IPS-NIHi11 (cell line): ENCODE measurements at regions not wholly inside any gene's neighbourhood (a gene's known extent, or its start where the extent isn't known, plus 50 kb on each side); places are given as distances from the start of the nearest gene placed in this dataset.
A peak's percentile ranks its signal among the peaks of the same experiment; 100 is the strongest.

Experiments used
- DNase-seq: peaks from one replicate; pipeline ENCODE4 v3.0.0; 2012; ENCODE audit warnings: mixed read lengths, low spot score

DNA sequence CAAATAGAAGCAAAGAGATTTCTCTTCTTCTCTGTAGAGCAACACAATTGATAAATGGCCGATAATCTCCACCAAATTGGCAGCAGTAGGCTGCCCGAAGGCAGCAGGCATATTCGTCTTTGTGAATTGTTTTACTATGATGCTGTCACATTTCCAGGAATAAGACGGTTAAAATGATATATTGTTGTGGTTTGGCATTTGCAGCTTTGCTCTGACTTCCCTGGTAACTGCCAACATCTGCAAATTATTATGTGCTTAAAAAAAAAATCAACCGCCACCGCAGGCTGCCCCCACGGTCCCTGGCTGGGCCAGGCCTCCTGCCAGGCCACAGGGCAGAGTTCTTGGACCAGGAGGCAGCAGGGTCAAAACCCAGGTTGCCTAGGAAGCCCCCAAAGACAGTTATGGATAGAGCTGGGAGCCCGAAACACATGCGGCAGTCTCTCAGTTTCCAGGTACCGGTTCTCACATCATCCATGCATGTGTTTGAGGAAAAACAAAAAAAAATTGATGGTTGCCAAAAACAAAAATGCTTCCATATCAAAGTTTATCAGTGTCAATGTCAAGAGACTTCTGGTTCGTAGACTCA is 179.3 kb downstream of the ETS2 start:
- no peak for DNase-seq

DNA sequence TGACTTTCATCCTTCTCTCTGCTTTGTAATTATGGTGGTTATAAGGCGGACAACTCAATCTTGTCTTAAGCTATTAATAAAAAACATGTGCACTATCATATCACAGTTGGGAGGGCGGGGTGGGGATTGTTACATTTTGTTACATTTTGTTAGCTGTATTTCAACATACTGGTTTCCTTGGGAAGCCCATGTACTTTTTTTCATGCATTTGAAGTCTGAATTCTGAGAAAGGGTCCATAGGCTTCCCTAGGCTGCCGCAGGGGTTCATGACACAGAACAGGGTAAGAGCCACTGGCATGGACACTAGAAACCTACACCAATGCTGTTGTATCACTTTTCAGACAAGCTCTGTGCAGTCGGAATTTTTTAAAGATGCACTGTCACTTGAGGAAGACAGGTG is 178.8 kb downstream of the ETS2 start:
- no peak for DNase-seq

DNA sequence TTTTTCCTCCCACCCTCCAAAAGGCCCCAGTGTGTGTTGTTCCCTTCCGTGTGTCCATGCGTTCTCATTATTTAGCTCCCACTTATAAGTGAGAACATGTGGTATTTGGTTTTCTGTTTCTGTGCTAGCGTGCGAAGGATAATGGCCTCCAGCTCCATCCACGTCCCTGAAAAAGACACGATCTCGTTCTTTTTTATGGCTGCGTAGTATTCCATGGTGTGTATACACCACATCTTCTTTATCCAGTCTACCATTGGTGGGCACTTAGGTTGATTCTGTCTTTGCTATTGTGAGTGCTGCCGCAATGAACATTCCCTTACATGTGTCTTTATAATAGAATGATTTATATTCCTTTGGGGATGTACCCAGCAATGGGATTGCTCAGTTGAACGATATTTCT is 177.8 kb downstream of the ETS2 start:
- DNase-seq = no peak

DNA sequence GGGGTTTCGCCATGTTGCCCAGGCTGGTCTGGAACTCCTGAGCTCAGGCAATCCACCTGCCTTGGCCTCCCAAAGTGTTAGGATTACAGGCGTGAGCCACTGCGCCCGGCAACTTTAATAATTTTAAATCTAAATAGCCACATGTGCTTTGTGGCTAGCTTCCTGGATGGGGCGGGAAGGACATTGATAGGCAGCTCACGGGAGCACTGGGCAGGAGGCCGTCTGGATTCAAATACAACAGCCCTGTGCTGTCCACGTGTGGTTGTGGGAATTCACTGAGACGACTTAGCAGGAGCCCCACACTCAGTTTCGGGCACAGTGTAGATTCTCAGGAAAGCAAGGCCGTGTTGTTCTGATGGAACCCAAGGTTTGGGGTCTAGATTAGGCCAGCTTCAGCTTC is 177.1 kb downstream of the ETS2 start:
- no peak for DNase-seq

DNA sequence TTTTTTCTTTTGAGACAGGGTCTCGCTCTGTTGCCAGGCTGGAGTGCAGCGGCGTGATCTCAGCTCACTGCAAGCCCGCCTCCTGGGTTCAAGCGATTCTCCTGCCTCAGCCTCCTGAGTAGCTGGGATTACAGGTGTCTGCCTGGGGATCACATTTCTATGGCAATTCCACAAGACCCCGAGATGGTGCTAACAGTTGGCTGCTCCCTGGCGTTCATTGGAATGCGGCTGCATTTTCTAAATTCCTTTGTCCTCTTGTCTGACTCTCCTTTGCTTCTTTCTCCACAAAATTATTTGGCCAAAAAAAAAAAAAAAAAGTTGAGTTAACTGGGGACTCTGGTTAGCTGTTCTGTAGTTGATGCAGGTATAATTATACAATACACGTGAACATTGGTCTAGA is 176.4 kb downstream of the ETS2 start:
- peak; percentile 70 for DNase-seq

GRCh38 chr21:38980416-38981313 is 174.9 kb downstream of the ETS2 start:
- no peak for DNase-seq

GRCh38 chr21:38979271-38980121 is 173.8 kb downstream of the ETS2 start:
- peak; percentile 53 for DNase-seq

DNA sequence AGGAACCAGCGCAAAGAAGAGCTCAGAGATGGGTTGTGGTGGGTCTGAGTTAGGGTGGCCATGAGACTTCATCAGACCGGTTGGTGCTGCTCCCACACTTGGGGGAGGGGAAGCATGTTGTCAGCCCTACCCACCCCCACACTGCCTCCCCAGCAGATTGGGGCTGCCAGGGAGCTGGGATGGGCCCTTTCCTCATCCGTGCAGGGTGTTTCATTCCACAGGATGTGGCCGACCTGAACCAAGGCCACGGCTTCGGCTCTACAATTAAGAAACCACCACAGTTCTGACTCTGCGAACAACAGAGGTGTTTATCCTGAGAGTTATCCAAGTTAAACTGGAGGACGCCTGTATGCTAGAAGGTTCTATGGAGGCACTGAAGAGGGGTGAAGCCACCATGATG is 171.2 kb downstream of the ETS2 start:
- DNase-seq = no peak

DNA sequence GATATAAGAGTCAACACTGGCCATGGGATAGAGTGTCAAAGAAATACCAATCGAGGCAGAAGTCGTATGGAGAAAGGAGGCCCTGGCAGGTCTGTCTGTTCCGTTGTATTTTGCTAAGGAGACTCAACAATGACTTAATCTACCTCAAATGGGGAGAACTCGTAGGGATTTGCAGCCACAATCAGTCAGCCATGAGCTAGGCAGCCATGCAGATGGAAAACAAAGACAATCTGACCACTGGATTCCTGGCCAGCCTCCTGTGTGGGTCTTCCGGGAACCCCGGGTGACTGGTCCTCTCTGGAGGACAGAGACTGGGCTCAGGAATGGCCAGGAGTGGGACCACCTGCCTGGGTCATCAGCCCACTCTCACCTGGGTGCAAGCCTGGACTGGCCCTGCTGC is 167.8 kb downstream of the ETS2 start:
- no peak for DNase-seq

GRCh38 chr21:38972078-38972477 is 166.3 kb downstream of the ETS2 start:
- no peak for DNase-seq

GRCh38 chr21:38970765-38971164 is 165.0 kb downstream of the ETS2 start:
- no peak for DNase-seq

DNA sequence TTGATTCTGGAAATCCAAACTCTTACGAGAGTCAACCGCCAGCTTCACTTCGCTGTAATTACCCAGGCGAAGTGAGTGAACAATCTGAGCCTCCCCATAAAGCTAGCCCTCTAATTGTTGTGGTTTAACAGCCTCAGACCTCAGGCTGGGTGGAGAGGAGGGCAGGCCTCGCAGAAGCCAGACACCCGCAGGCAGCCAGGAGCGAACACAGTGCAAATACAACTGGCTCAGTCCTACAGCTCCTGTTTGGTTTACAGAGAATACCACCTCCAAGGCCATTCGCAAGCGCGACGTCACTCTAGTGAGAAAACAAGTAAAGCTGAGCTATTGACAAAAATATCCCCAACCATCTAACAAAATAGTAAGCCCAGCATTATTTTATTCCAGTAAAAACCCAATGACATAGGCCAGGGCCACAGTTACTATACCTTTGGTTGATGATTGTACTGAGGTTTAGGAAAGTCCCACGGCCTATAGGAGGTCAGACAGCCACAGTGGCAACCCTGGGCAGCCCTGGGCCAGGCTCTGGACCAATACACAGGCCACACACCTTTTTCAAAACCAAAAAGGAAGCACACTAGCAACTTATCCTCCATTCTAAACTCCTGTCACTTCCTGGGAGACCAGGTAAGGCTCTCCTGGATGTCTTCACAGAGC is 163.3 kb downstream of the ETS2 start:
- DNase-seq = no peak

DNA sequence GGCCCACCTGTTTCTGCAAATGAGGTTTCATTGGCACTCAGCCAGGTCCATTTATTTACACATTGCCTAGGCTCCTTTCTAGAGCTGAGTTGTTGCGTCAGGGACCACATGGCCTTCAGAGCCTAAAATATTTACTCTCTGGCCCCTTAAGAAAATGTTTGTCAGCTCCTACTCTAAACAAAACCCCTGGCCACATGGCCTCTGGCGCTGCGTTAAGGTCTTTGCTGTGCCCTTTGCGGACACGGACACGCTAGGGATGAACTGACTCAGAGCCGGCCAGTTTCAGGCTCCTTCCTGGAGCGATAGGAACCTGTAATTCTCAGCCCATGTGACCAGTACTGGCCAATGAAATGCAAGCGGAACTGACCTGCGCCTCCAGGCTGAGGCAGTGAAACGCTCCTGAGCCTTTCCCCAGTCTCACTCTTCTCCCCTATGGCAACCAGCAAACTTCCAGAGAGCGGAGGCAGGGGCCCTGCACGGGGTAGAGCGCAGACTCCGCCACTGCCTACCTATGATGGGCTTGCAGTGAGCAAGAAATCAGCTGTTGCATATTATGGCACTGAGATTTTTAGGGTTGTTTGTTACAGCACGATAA is 160.3 kb downstream of the ETS2 start:
- peak; percentile 75 for DNase-seq

DNA sequence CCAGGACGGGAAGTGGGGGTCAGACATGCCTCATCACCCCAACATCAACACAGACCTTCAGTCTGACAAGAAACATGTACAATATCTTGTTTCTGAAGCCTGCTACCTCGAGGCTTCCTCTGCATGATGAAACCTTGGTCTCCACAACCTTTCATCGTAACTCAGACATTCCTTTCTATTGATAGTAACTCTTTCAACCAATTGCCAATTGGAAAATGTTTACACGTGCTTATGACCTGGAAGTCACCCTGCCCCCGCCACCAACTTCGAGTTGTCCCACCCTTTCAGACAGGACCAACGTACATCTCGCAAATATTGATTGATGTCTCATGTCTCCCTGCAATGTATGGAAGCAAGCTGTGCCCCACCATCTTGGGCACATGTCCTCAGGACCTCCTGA is 159.5 kb downstream of the ETS2 start:
- no peak for DNase-seq

GRCh38 chr21:38963006-38963405 is 157.3 kb downstream of the ETS2 start:
- no peak for DNase-seq

GRCh38 chr21:38960251-38960650 is 154.5 kb downstream of the ETS2 start:
- DNase-seq = no peak

DNA sequence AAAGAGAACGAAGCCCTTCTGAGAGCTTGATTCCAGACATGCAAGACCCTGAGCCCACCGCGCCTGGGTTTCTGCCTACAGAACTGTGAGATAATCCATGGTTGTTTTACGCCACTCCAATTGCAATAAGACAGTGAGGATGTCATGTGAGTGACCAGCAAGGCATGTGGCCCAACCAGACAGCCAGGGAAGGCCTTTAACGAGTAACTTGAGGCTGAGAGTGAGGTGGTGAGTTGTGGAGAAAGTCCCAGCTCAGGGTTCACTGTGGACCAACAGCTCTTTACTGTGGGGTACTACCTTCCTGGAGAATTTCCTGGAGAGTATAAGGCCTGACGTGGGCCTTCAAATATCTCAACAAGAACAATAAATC is 153.9 kb downstream of the ETS2 start:
- no peak for DNase-seq

GRCh38 chr21:38958940-38959691 is 153.4 kb downstream of the ETS2 start:
- no peak for DNase-seq

- DNase-seq = no peak
Measured at GRCh38 chr21:38958323-38958705, 152.6 kb downstream of the ETS2 start.

DNA sequence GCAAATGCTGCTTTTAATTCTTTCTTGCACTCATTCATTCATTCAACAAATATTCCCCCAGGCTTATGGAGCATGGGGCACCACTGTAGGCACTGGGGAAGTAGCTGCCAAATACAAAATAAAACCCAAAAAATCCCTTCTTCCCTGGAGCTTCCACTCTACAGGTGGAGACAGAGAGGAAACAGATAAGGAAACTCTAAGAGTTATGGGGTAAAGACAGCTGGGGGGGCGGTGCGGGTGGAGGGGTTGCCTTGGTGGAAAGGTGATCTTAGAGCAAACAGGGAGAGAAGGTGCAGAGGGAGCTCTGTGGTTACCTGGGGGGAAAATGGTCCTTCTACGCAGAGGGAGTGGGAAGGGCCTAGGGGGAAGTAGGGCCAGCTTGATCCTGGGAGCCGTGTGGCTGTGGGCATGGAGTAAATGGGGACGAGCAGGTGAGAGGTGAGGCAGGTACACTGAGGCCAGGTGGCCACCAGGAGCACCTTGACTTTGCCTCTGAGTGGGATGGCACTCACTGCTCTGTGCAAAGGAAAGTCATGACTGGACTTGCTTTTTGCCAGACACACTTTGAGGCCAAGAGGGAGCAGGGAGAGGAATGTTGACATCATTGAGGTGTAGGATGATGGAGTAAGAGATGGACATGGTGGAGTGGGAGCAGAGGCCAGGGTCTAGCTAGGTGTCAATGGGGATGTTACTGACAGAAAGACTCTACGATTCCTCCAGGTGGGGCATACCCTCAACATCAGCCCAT is 152.0 kb downstream of the ETS2 start:
- DNase-seq = no peak
